ENCODE measurements at regions not wholly inside any gene's neighbourhood (a gene's known extent, or its start where the extent isn't known, plus 50 kb on each side); places are given as distances from the start of the nearest gene placed in this dataset.

DNA sequence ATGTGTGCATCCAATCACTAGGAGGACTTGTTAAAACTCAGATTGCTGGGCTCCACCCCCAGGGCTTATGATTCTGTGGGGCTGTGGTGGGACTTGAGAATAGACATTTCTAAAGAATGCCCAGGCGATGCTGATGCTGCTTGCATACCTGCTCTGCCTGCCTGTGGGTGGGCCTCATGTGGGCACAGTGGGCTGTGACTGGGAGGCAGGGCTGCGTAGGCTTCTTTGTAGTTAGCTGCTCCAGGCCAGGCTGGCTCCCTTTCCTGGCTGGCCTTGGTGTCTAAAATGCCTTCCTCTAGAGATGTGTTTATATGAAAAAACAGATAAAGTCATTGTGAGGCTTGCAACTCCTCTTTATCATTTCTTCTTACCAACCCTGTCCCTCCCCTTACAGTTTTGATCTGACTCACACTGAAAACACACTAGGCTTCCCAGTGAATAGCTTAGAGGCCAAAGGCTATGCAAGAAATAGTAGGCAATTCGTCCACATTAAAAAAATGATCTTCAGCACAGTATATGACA, 495.5 kb upstream of the MAP3K7 start:
- DNase-seq (ENCODE audit: low read depth, low spot score) = peak; percentile 76
- in situ Hi-C loops (cut with HindIII; ENCODE audit: low sequenced_read_pairs) = no loop called here
- no peak overlapping the region for H3K4me3 ChIP-seq (ENCODE audit: low read depth, low read length)
- TF ChIP-seq, protein P1, sequence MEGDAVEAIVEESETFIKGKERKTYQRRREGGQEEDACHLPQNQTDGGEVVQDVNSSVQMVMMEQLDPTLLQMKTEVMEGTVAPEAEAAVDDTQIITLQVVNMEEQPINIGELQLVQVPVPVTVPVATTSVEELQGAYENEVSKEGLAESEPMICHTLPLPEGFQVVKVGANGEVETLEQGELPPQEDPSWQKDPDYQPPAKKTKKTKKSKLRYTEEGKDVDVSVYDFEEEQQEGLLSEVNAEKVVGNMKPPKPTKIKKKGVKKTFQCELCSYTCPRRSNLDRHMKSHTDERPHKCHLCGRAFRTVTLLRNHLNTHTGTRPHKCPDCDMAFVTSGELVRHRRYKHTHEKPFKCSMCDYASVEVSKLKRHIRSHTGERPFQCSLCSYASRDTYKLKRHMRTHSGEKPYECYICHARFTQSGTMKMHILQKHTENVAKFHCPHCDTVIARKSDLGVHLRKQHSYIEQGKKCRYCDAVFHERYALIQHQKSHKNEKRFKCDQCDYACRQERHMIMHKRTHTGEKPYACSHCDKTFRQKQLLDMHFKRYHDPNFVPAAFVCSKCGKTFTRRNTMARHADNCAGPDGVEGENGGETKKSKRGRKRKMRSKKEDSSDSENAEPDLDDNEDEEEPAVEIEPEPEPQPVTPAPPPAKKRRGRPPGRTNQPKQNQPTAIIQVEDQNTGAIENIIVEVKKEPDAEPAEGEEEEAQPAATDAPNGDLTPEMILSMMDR (IDR thresholded peaks at IDR 0.05; ENCODE audit: low read depth, low read length) = no peak

DNA sequence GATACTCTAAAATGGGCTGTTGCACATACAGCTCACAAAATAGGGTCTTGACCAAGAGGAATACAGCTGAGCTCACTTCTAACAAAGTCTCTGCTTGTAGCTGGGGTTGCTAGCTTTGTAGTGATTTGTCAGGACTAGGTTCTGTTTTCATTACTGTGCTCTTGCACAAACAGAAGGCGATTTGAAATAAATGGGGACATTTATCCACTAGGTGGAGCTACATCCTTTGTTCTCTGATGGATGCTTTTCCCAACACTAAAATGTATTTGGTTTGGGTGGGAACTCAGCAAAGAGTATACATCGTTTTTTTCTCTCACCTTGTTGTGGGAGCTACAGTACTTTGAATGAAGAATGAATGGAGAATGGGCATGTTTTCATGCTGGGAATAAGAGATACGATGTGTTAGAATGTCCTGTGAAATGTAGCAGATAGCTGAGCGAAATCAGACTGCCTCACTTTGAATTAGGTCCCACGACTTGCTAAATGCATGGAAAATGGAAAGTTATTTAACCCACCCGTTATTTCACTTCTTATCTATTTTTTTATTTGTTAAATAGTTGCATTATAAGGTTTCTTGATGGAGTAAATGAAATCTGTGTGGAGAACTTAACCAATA, 494.7 kb upstream of the MAP3K7 start:
- no peak overlapping the region for H3K4me3 ChIP-seq (ENCODE audit: low read depth, low read length)
- peak; percentile 79 for DNase-seq (ENCODE audit: low read depth, low spot score)
- in situ Hi-C loops (cut with HindIII; ENCODE audit: low sequenced_read_pairs) = no loop called here
- TF ChIP-seq, protein P1 (IDR thresholded peaks at IDR 0.05; ENCODE audit: low read depth, low read length) = peak; percentile 59

DNA sequence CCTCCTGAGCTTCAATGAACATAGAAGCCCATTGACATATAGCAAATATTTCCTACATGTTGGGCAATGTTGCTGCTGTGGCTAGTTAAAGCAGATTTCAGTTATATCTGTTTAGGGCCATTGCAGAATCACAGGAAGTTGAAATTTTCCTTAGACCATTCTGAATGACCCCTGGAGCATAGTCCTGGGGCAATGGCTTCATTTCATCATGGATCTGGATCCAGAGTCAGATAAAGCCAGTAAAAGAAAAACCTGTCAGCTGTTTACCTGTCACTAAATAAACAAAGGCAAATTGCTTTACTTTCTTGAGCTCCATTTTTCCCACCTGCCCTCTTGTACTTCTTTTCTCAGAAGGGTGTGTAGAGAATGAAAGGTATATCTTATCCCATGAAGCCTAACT, 494.0 kb upstream of the MAP3K7 start:
- no peak for DNase-seq (ENCODE audit: low read depth, low spot score)
- in situ Hi-C loops (cut with HindIII; ENCODE audit: low sequenced_read_pairs) = no loop called here
- TF ChIP-seq, protein P1 (IDR thresholded peaks at IDR 0.05; ENCODE audit: low read depth, low read length) = no peak
- H3K4me3 ChIP-seq (ENCODE audit: low read depth, low read length) = no peak overlapping the region

DNA sequence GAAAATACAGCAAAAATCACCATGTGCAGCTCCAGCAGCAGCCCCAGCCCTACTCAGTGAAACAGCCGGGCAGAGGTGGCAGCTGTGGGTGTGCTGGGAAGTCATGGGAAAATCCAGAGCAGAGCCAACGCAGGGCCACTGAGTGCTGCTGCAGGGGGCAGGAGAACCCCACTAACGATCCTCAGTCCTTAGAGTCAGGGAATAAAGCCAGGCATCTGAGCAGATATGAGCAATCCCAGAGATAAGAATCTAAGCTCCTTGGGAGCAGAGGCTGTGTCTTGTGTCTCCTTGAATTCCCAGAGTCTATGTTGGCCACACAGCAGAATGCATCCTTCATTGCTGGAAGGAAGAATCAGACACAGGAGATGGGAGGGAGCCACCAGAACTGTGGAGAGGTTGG, 493.1 kb upstream of the MAP3K7 start:
- in situ Hi-C loops (cut with HindIII; ENCODE audit: low sequenced_read_pairs) = no loop called here
- H3K4me3 ChIP-seq (ENCODE audit: low read depth, low read length) = no peak overlapping the region
- no peak for DNase-seq (ENCODE audit: low read depth, low spot score)
- TF ChIP-seq, protein P1 (IDR thresholded peaks at IDR 0.05; ENCODE audit: low read depth, low read length) = no peak

DNA sequence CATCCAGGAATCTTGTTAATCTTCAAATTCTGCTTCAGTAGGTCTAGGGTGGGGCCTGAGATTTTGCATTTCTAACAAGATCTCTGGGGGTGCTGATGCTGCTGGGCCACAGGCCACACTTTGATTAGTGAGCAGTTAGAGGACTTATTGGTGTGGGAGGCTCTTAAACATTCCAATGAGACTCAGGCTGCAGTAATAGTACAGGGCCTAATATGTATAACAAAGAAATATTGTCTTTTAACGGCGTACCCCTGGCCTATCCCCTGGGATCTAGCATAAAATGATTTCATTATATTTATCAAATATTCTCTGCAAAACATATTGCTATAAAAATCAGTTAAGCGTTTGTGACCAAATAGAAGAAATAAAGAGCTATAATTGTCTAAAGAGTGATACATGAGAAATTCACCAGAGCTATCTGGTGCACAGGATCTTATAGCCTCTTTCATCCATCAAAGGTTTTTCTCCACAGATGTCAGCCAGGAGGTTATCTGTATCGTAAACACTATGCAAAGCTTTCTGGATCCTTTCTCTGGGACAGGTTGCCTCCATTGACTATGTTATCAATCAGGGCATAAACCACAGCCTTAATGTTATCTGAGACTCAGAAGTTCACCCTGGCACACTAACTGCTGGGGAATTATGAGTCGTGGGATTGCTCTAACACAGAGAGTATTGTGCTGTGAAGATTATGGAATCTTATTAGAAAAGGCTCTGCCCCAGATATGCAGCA, 488.5 kb upstream of the MAP3K7 start:
- TF ChIP-seq, protein P1 (IDR thresholded peaks at IDR 0.05; ENCODE audit: low read depth, low read length) = no peak
- in situ Hi-C loops (cut with HindIII; ENCODE audit: low sequenced_read_pairs) = no loop called here
- H3K4me3 ChIP-seq (ENCODE audit: low read depth, low read length) = no peak overlapping the region
- no peak for DNase-seq (ENCODE audit: low read depth, low spot score)

DNA sequence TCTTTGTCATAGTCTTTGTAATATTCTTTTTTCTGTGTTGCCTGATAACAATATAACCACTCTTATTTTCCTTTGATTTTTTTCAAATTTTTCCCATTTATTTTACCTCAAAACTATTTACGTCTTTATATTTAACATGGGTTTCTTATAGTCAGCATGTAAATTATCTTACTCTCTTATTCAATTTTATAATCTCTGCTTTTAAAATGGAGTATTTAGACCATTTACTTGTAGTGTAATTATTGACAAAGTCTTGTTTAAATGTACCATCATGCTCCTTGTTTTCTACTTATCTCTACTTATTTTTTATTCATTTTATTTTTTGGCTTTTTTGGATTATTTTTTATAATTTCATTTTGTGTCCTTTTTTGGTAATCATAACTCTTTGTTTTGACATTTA, 476.5 kb upstream of the MAP3K7 start:
- TF ChIP-seq, protein P1 (IDR thresholded peaks at IDR 0.05; ENCODE audit: low read depth, low read length) = no peak
- H3K4me3 ChIP-seq (ENCODE audit: low read depth, low read length) = no peak overlapping the region
- in situ Hi-C loops (cut with HindIII; ENCODE audit: low sequenced_read_pairs) = no loop called here
- no peak for DNase-seq (ENCODE audit: low read depth, low spot score)

Measured in astrocyte of the spinal cord (primary cell).